HEK293 (cell line): ENCODE measurements at regions not wholly inside any gene's neighbourhood (a gene's known extent, or its start where the extent isn't known, plus 50 kb on each side); places are given as distances from the start of the nearest gene placed in this dataset.

Experiments
- CTCF ChIA-PET: fragments of 350-600 bp; formaldehyde crosslinking; extraction: SDS; loops from one replicate; lab custom pipeline; 2021; ENCODE audit warnings: antibody characterized with exemption; lab: Yijun Ruan, JAX
- POLR2A ChIA-PET: fragments of 300-600 bp; formaldehyde crosslinking; extraction: SDS; loops from one replicate; lab custom pipeline; 2020; ENCODE audit warnings: antibody characterized with exemption, inconsistent platforms; lab: Yijun Ruan, JAX
- H3K27ac ChIP-seq: fragments of 200-500 bp; sonication (Bioruptor generic); 2 replicates; pipeline ENCODE4 v1.5.1; 2014; ENCODE audit warnings: low read depth, low read length, control low read depth, inconsistent platforms; ENCODE audit errors: extremely low read depth
- H3K36me3 ChIP-seq, 2 experiments: fragments of 200-500 bp in 1 of 2; sonication (Bioruptor generic) in 1 of 2; 1 replicate in 1 of 2; 2 replicates in 1 of 2; pipeline ENCODE4 v1.5.1; 2014 to 2017; ENCODE audit warnings: inconsistent platforms in 2 of 2, low read length in 2 of 2; ENCODE audit not compliant: control insufficient read depth in 2 of 2, insufficient read depth in 1 of 2
- H3K4me1 ChIP-seq: fragments of 200-500 bp; sonication (Bioruptor generic); 2 replicates; pipeline ENCODE4 v1.5.1; 2014; ENCODE audit warnings: mild to moderate bottlenecking, low read length, inconsistent platforms; ENCODE audit not compliant: control insufficient read depth, insufficient read depth
- H3K4me3 ChIP-seq: 2 replicates; pipeline ENCODE4 v1.5.1; 2011; ENCODE audit warnings: low read depth, mild to moderate bottlenecking, control low read depth, low read length, moderate library complexity
- H3K9me3 ChIP-seq: fragments of 200-500 bp; sonication (Bioruptor generic); 2 replicates; pipeline ENCODE4 v1.5.1; 2014; ENCODE audit warnings: low read depth, low read length, inconsistent platforms; ENCODE audit not compliant: control insufficient read depth, insufficient read depth
- BCL11B ChIP-seq: fragments of 450-650 bp; formaldehyde crosslinking; IDR thresholded peaks from 2 replicates; pipeline ENCODE4 v1.5.1; 2016; ENCODE audit warnings: low read depth, missing biosample characterization, missing genetic modification characterization
- HOXD13 ChIP-seq: sonication (generic); formaldehyde crosslinking; IDR thresholded peaks from 2 replicates; pipeline ENCODE4 v1.8.0; 2022; ENCODE audit warnings: missing genetic modification reagents, borderline replicate concordance
- MEIS1 ChIP-seq: sonication (generic); formaldehyde crosslinking; IDR thresholded peaks from 2 replicates; pipeline ENCODE4 v1.8.1; 2022; ENCODE audit warnings: missing genetic modification reagents, mild to moderate bottlenecking, borderline replicate concordance
- PATZ1 ChIP-seq: fragments of 450-650 bp; formaldehyde crosslinking; IDR thresholded peaks from 2 replicates; pipeline ENCODE4 v1.5.1; 2016; ENCODE audit warnings: missing biosample characterization, missing genetic modification characterization
- RBAK ChIP-seq: fragments of 450-650 bp; formaldehyde crosslinking; IDR thresholded peaks from 2 replicates; pipeline ENCODE4 v1.5.1; 2016; ENCODE audit warnings: missing biosample characterization, missing genetic modification characterization
- TRIM28 ChIP-seq: IDR thresholded peaks from 2 replicates; pipeline ENCODE4 v1.6.1; 2011; ENCODE audit warnings: low read length, control low read depth, borderline replicate concordance
- ZNF175 ChIP-seq: fragments of 450-650 bp; formaldehyde crosslinking; IDR thresholded peaks from 2 replicates; pipeline ENCODE4 v1.5.1; 2016; ENCODE audit warnings: missing biosample characterization, missing genetic modification characterization
- ZNF24 ChIP-seq: fragments of 450-650 bp; formaldehyde crosslinking; IDR thresholded peaks from 2 replicates; pipeline ENCODE4 v1.5.1; 2016; ENCODE audit warnings: missing biosample characterization, missing genetic modification characterization
- ZNF292 ChIP-seq: fragments of 450-650 bp; formaldehyde crosslinking; IDR thresholded peaks from 2 replicates; pipeline ENCODE4 v1.5.1; 2016; ENCODE audit warnings: low read depth, missing biosample characterization, missing genetic modification characterization, borderline replicate concordance
- ZNF324 ChIP-seq: fragments of 450-650 bp; formaldehyde crosslinking; IDR thresholded peaks from 2 replicates; pipeline ENCODE4 v1.5.1; 2016; ENCODE audit warnings: missing biosample characterization, missing genetic modification characterization
- ZNF335 ChIP-seq: fragments of 450-650 bp; formaldehyde crosslinking; conservative IDR thresholded peaks from 2 replicates; pipeline ENCODE4 v1.5.1; 2016; ENCODE audit warnings: missing biosample characterization, missing genetic modification characterization
- ZNF37A ChIP-seq: fragments of 450-650 bp; IDR thresholded peaks from 2 replicates; pipeline ENCODE4 v1.5.1; 2018; ENCODE audit warnings: missing biosample characterization, missing genetic modification characterization
- ZNF473 ChIP-seq: fragments of 450-650 bp; formaldehyde crosslinking; IDR thresholded peaks from 2 replicates; pipeline ENCODE4 v1.5.1; 2017; ENCODE audit warnings: missing biosample characterization, missing genetic modification characterization
- ZNF544 ChIP-seq: fragments of 450-650 bp; formaldehyde crosslinking; IDR thresholded peaks from 2 replicates; pipeline ENCODE4 v1.5.0; 2017; ENCODE audit warnings: missing biosample characterization, missing genetic modification characterization
- ZNF677 ChIP-seq: fragments of 450-650 bp; IDR thresholded peaks from 2 replicates; pipeline ENCODE4 v1.5.0; 2018; ENCODE audit warnings: missing biosample characterization, mild to moderate bottlenecking, missing genetic modification characterization, moderate library complexity
- ZNF777 ChIP-seq: fragments of 450-650 bp; formaldehyde crosslinking; IDR thresholded peaks from 2 replicates; pipeline ENCODE4 v1.5.1; 2017; ENCODE audit warnings: missing biosample characterization, missing genetic modification characterization, borderline replicate concordance
- ZSCAN16 ChIP-seq: fragments of 450-650 bp; formaldehyde crosslinking; IDR thresholded peaks from 2 replicates; pipeline ENCODE4 v1.5.1; 2016; ENCODE audit warnings: missing biosample characterization, missing genetic modification characterization
- TF ChIP-seq, protein P1 (sequence below): fragments of 450-650 bp; formaldehyde crosslinking; IDR thresholded peaks from 2 replicates; pipeline ENCODE4 v1.5.1; 2016; ENCODE audit warnings: missing biosample characterization, missing genetic modification characterization

DNA sequence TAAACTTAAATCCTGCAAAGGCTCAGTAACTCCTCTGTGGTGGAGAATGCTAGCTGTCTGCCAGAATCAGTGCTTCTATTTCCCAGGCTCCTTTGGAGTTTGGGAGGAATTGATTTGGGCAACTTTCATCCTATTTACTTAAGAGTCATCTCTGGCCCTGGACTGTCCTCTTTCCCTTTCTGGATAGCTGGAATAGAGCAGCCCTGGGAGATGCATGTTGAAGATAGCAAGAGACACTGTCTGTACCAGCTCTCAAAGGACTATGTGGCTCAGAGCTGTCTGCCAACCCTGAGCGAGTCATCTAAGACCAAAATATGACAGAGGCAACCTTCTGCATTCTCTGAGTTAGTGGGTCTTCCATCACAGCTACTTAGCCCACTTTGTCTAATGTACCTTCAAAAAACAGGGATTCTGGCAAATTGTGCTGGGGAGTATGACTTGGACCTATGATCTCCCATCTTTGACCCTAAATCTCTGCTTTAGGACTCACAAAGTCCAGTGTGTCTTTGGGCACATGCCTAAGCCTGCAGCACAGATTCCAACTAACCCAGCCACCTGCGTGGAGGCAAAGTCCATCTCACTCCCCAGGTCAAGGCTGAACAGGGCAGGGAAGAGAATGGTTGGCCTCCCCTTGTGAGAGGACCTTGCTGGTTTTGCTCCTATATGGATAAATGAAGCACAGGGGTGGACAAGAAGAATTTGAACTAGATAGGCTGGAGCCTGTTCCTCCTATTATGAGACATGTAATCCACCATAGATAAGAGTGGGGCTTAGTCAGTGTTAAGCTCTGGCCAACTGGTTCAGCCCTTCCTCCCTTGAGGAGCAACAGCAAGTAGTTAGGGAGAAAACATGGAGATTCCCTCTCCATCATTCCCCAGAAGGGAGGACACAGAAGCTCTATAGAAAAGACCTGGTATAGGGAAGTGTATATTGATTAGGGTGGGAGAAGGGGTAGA, 99.1 kb upstream of the PELI1 start:
- ChIA-PET POLR2A (no interaction called here), CTCF (no interaction called here)
- no peaks in the 10 kb centered on the region for H3K36me3 ChIP-seq
- H3K4me3 ChIP-seq = no peak overlapping the region
- no peaks in the 10 kb centered on the region for H3K9me3 ChIP-seq
- H3K27ac ChIP-seq = no peak overlapping the region
- no peak for TF ChIP-seq ZSCAN16 (tag by site-specific recombination)
- TF ChIP-seq ZNF473 (tag by site-specific recombination) = no peak
- TF ChIP-seq ZNF175 (tag by site-specific recombination) = no peak
- no peak for TF ChIP-seq TRIM28
- H3K4me1 ChIP-seq = no peaks in the 10 kb centered on the region

DNA sequence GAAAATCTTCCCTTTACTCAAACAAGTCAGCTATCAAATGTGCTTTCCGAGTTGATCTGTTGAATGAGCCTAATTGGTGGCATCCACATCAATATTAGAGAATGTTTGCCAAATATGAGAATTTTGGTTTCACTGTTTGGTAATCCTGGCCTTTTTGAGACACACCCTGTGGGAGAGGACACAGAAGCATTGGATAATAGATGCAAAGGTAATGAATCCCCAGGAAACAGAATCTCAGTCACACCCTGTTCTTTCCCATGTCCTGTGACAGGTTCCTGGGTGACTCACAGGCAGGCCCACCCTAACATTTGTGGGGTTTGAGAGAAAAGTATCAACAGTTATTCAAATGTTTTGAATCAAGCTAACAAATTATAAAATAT, 99.8 kb upstream of the PELI1 start:
- no peaks in the 10 kb centered on the region for H3K4me1 ChIP-seq
- ChIA-PET POLR2A (no interaction called here), CTCF (no interaction called here)
- no peak overlapping the region for H3K27ac ChIP-seq
- H3K9me3 ChIP-seq = no peaks in the 10 kb centered on the region
- no peak overlapping the region for H3K4me3 ChIP-seq
- no peaks in the 10 kb centered on the region for H3K36me3 ChIP-seq
- TF ChIP-seq BCL11B (no peak), HOXD13 (CRISPR knock-in tag) (no peak), ZNF292 (tag by site-specific recombination) (no peak), ZNF677 (tag by site-specific recombination) (no peak), ZNF37A (tag by site-specific recombination) (no peak), ZNF544 (no peak), RBAK (no peak), ZNF777 (tag by site-specific recombination) (no peak), MEIS1 (CRISPR knock-in tag) (no peak)
- TF ChIP-seq, protein P1, sequence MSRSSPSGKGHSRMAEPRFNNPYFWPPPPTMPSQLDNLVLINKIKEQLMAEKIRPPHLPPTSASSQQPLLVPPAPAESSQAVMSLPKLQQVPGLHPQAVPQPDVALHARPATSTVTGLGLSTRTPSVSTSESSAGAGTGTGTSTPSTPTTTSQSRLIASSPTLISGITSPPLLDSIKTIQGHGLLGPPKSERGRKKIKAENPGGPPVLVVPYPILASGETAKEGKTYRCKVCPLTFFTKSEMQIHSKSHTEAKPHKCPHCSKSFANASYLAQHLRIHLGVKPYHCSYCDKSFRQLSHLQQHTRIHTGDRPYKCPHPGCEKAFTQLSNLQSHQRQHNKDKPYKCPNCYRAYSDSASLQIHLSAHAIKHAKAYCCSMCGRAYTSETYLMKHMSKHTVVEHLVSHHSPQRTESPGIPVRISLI (tag by site-specific recombination) = no peak

GRCh38 chr2:64245631-64246030, 101.4 kb upstream of the PELI1 start:
- Histone ChIP-seq H3K36me3 (no peaks in the 10 kb centered on the region), H3K9me3 (no peaks in the 10 kb centered on the region), H3K4me3 (no peak overlapping the region), H3K27ac (no peak overlapping the region), H3K4me1 (no peaks in the 10 kb centered on the region)
- TF ChIP-seq ZNF335 (tag by site-specific recombination) (no peak), ZNF324 (tag by site-specific recombination) (no peak), PATZ1 (tag by site-specific recombination) (no peak), ZNF24 (no peak)
- ChIA-PET POLR2A (no interaction called here), CTCF (no interaction called here)
